Testis (tissue), 2 donors: ENCODE measurements at regions not wholly inside any gene's neighbourhood (a gene's known extent, or its start where the extent isn't known, plus 50 kb on each side); places are given as distances from the start of the nearest gene placed in this dataset.
"Not testable (repeated sequence)": the region's sequence is repeated elsewhere in the genome, so short reads cannot be mapped to it uniquely, and the experiment has no call there.

Source experiments
- DNase-seq: peaks from one replicate; pipeline ENCODE4 v3.0.0-alpha.2; 2019
- H3K27ac ChIP-seq, 2 donors: fragments of 200-600 bp; sonication (generic); one replicate each; pipeline ENCODE4 v1.5.1; 2019
- H3K27me3 ChIP-seq: fragments of 200-600 bp; sonication (generic); one replicate; pipeline ENCODE4 v1.5.1; 2019
- H3K36me3 ChIP-seq: fragments of 200-600 bp; sonication (generic); one replicate; pipeline ENCODE4 v1.5.1; 2017; ENCODE audit warnings: low read depth; ENCODE audit errors: missing control alignments
- H3K4me1 ChIP-seq: fragments of 200-600 bp; sonication (generic); one replicate; pipeline ENCODE4 v1.5.1; 2019
- H3K4me3 ChIP-seq, 2 donors: fragments of 200-600 bp; sonication (generic); one replicate each; pipeline ENCODE4 v1.5.1; 2017 to 2019
- H3K9me3 ChIP-seq: fragments of 200-600 bp; sonication (generic); one replicate; pipeline ENCODE4 v1.5.1; 2017
- POLR2A ChIP-seq: fragments of 450-650 bp; IDR thresholded peaks from one replicate; pipeline ENCODE4 v1.6.1; 2017; ENCODE audit warnings: antibody characterized with exemption, mild to moderate bottlenecking, moderate library complexity
- WGBS, 2 donors: methylation state at CpG; one replicate each; pipeline ENCODE4 v1.1.5; 2018; 5-methylcytosine and 5-hydroxymethylcytosine counted together
- intact Hi-C: fragments of 100-400 bp; cut with DNase I; formaldehyde crosslinking; loops from one replicate; pipeline ENCODE4 v1.15.1; 2023; ENCODE audit warnings: low total_unique reads
- TF ChIP-seq, protein P1 (sequence below), 3 experiments: fragments of 450-650 bp in 2 of 3; fragments of 200-600 bp in 1 of 3; sonication (generic) in 1 of 3; IDR thresholded peaks; one replicate each; pipeline ENCODE4 v1.5.1; 2016 to 2019; ENCODE audit warnings: antibody characterized with exemption in 3 of 3, mild to moderate bottlenecking in 2 of 3, moderate library complexity in 1 of 3

DNA sequence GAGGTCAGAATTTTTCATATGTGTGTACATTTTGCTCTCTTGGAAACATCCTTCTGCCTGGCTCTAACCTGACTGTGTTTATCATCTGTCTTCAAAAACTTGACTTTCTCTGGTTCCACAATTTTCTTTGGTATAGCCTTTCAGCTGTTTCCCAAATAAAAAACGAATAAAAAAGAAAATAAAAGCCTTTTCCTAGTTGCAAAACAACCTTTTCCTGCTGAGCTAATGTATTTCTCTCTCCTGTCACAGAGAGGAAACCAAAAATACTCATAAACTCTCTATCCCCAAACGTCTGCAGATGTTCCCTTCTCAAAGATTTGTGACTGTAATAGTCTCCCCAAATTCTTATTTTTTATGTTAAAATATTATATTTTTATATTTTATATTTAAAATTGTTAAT lies 505.3 kb upstream of the SLC39A10 start:
- intact Hi-C loops: no loop called here
- Histone ChIP-seq H3K36me3 (no peaks in the 10 kb centered on the region), H3K4me1 (no peaks in the 10 kb centered on the region), H3K27ac (no peak overlapping the region), H3K9me3 (no peaks in the 10 kb centered on the region), H3K4me3 (no peak overlapping the region), H3K27me3 (no peaks in the 10 kb centered on the region)
- no peak for DNase-seq
- WGBS, 2 donors: 40 to 49% methylated on average over 2 of the region's 2 CpGs
- TF ChIP-seq, protein P1, sequence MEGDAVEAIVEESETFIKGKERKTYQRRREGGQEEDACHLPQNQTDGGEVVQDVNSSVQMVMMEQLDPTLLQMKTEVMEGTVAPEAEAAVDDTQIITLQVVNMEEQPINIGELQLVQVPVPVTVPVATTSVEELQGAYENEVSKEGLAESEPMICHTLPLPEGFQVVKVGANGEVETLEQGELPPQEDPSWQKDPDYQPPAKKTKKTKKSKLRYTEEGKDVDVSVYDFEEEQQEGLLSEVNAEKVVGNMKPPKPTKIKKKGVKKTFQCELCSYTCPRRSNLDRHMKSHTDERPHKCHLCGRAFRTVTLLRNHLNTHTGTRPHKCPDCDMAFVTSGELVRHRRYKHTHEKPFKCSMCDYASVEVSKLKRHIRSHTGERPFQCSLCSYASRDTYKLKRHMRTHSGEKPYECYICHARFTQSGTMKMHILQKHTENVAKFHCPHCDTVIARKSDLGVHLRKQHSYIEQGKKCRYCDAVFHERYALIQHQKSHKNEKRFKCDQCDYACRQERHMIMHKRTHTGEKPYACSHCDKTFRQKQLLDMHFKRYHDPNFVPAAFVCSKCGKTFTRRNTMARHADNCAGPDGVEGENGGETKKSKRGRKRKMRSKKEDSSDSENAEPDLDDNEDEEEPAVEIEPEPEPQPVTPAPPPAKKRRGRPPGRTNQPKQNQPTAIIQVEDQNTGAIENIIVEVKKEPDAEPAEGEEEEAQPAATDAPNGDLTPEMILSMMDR (IDR thresholded peaks at IDR 0.05): no peak
- TF ChIP-seq POLR2A: no peak

DNA sequence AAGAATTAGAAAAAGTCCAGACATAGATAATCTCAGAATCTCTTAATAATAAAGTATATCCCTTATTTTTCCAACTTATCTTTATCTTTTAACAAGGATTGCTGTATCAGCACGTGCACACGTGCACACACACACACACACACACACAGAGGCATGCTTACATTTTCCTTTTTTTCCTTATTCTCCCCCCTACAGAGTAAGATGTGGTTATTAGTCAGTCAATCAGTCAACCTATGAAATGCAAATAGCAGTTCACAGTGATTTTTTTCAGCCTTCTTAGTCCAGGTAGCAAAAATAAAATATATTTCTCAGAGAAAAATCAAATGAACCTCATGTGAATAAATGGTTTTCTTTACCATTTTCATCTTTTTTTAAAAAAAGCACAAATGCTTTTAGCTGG lies 506.2 kb upstream of the SLC39A10 start:
- H3K4me3 ChIP-seq: no peak overlapping the region
- WGBS, 2 donors: 82 to 84% methylated on average over 2 of the region's 2 CpGs
- intact Hi-C loops: no loop called here
- no peaks in the 10 kb centered on the region for H3K9me3 ChIP-seq
- no peak overlapping the region for H3K27ac ChIP-seq
- no peaks in the 10 kb centered on the region for H3K36me3 ChIP-seq
- TF ChIP-seq POLR2A: no peak
- TF ChIP-seq, protein P1 (IDR thresholded peaks at IDR 0.05): no peak
- no peaks in the 10 kb centered on the region for H3K4me1 ChIP-seq
- DNase-seq: no peak
- H3K27me3 ChIP-seq: no peaks in the 10 kb centered on the region

DNA sequence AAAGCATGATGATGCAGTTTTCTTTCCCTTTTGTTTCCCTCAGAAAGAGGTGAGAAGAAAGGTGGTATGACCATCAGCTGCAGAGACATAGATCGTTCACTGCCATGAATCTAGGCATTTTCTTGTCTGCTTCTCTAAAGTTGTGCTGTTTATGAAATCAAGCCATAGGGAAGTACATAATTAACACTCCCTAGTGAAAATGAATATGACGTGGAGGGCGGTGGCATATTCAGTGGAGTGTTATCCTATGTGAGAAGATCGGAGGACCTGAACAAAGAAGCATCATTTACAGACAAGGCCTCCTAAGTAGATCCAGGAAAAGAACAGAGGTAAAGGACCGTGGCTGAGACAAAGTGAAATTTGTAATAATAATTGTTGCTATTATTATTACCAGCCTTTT lies 509.0 kb upstream of the SLC39A10 start:
- no peak for DNase-seq
- H3K4me3 ChIP-seq: no peak overlapping the region
- no peaks in the 10 kb centered on the region for H3K4me1 ChIP-seq
- no peak for TF ChIP-seq POLR2A
- TF ChIP-seq, protein P1 (IDR thresholded peaks at IDR 0.05): no peak
- no peak overlapping the region for H3K27ac ChIP-seq
- H3K9me3 ChIP-seq: no peaks in the 10 kb centered on the region
- intact Hi-C loops: no loop called here
- H3K27me3 ChIP-seq: no peaks in the 10 kb centered on the region
- WGBS, 2 donors: 87 to 88% methylated on average over 5 of the region's 5 CpGs
- H3K36me3 ChIP-seq: no peaks in the 10 kb centered on the region

DNA sequence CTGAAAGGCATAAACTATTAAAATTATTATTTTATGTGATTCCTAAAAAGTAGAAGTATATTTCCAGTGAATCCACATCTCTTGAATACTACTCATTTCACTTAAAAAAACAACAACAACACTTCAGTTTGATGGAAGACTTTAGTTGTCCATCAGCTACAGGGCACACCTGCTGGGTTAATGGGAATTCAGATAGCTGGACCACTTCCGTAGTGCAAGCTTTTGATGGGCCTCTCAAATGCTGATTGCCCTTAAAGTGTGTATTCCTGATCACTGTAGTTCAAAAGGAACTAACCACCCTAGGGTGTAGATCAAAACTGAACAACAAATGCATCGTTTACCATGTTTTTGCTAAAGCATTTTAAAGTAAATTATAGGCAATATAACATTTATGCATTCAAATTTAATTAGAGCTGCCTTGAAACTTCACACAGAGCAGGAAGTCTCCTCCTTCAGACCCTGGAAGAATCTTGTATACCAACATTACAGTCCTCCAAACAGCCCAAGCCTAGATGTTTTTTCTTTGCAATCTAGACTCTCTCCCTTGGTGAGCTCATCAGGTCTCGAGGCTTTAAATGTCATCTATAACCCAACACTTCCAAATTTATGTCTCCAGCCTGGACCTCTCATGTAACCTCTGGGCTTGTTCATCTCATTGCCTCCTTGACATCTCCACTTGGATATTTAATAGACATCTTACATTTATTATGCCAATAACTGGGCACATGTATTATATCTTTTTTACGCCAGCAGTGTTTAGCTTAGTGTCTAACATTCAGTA lies 510.1 kb upstream of the SLC39A10 start:
- 81 to 84% methylated on average over 4 of the region's 4 CpGs for WGBS, 2 donors
- intact Hi-C loops: no loop called here
- no peak for DNase-seq
- TF ChIP-seq, protein P1 (IDR thresholded peaks at IDR 0.05): no peak
- no peak for TF ChIP-seq POLR2A
- Histone ChIP-seq H3K27ac (no peak overlapping the region), H3K27me3 (no peaks in the 10 kb centered on the region), H3K9me3 (no peaks in the 10 kb centered on the region), H3K4me1 (peaks cover under 1% of the 10 kb centered on the region), H3K4me3 (no peak overlapping the region), H3K36me3 (no peaks in the 10 kb centered on the region)

DNA sequence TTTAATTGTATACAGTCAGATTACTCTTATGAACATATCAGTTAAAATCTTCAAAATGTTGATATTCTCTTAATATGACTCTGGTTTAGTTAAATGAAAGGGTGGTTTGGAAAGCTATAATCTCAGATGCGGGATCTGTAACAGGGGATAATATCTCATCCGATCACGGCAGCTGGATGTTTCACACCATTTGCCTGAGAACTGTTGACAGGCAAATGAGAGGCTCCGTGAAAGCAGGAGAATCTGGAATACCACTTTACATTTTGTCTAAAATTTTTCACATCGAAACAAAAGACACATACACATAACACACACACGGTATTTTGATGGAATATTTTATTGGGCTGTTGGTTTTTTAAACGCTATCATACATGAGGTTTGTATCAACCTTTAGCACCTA lies 518.6 kb upstream of the SLC39A10 start:
- no peaks in the 10 kb centered on the region for H3K9me3 ChIP-seq
- no peak overlapping the region for H3K4me3 ChIP-seq
- no peaks in the 10 kb centered on the region for H3K36me3 ChIP-seq
- peaks cover 5% of the 10 kb centered on the region for H3K4me1 ChIP-seq
- intact Hi-C loops: no loop called here
- no peak for DNase-seq
- WGBS, 2 donors: 87 to 89% methylated on average over 7 of the region's 7 CpGs
- H3K27ac ChIP-seq: no peak overlapping the region
- no peaks in the 10 kb centered on the region for H3K27me3 ChIP-seq
- TF ChIP-seq, protein P1 (IDR thresholded peaks at IDR 0.05): no peak

DNA sequence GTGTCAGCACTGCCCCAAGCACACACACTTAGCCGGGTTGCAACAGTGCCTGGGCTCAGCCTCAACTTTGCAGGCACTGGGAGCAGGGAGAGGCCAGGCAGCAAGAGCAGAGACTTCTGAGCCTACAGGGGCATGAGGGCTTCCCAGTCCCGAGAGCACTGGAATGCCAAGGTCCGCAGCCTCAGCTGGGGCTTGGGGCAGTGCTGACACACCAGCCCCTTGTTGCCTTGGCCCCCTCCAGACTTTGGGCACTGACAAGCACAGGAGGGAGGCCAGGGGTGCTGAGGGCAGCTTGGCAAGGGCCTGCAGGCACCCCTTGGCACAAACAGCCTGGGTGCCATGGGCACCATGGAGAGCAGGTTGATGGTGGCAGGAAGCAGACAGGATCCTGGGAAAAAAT lies 531.1 kb upstream of the SLC39A10 start:
- H3K36me3 ChIP-seq, H3K4me1 ChIP-seq, H3K4me3 ChIP-seq, intact Hi-C loops, H3K27ac ChIP-seq, DNase-seq, H3K27me3 ChIP-seq, H3K9me3 ChIP-seq: not testable (repeated sequence)
- WGBS, 2 donors: 93 to 100% methylated on average over 1 to 3 of the region's 3 CpGs
